Naive thymus-derived CD4-positive, alpha-beta T cell (primary cell): ENCODE measurements at regions not wholly inside any gene's neighbourhood (a gene's known extent, or its start where the extent isn't known, plus 50 kb on each side); places are given as distances from the start of the nearest gene placed in this dataset.

ENCODE experiments used
- ATAC-seq: fragments of 150-1000 bp; cut with Tn5 transposase; 2 replicates; pipeline ENCODE4 v1.10.0; 2021; ENCODE audit warnings: mild to moderate bottlenecking, moderate library complexity
- CTCF ChIA-PET: fragments of 350-600 bp; sonication (Branson Sonifier 250); formaldehyde crosslinking; loops from one replicate; lab custom pipeline; 2021; ENCODE audit warnings: antibody characterized with exemption; lab: Charles Lee
- POLR2A ChIA-PET: fragments of 350-600 bp; sonication (Branson Sonifier 250); formaldehyde crosslinking; loops from one replicate; lab custom pipeline; 2021; ENCODE audit warnings: antibody characterized with exemption, inconsistent platforms; lab: Charles Lee
- DNase-seq, 9 donors: peaks; one replicate each; pipeline versions ENCODE4 v3.0.0 to v3.0.0-alpha.2; 2020 to 2022; ENCODE audit warnings: mixed read lengths in 1 of 9
- H3K27ac ChIP-seq: one replicate; pipeline ENCODE4 v1.7.0; 2013; ENCODE audit warnings: mild to moderate bottlenecking, low read depth, low read length, moderate library complexity
- H3K27me3 ChIP-seq, 2 donors: one replicate each; pipeline ENCODE4 v1.7.0; 2013; ENCODE audit warnings: low read length in 2 of 2, mild to moderate bottlenecking in 2 of 2, moderate library complexity in 2 of 2; ENCODE audit not compliant: control insufficient read depth in 2 of 2, insufficient read depth in 2 of 2
- H3K36me3 ChIP-seq, 3 experiments: 1 replicate in 2 of 3; 2 replicates in 1 of 3; pipeline ENCODE4 v1.7.0; 2013; ENCODE audit warnings: low read length in 3 of 3, mild to moderate bottlenecking in 3 of 3, moderate library complexity in 1 of 3; ENCODE audit not compliant: insufficient read depth in 3 of 3, control insufficient read depth in 2 of 3
- H3K4me1 ChIP-seq, 2 donors: one replicate each; pipeline ENCODE4 v1.7.0; 2013; ENCODE audit warnings: low read length in 2 of 2, mild to moderate bottlenecking in 2 of 2, moderate library complexity in 1 of 2; ENCODE audit not compliant: control insufficient read depth in 2 of 2, insufficient read depth in 2 of 2
- H3K4me3 ChIP-seq: 2 replicates; pipeline ENCODE4 v1.7.0; 2013; ENCODE audit warnings: mild to moderate bottlenecking, low read length
- H3K9me3 ChIP-seq, 3 experiments: 1 replicate in 2 of 3; 2 replicates in 1 of 3; pipeline ENCODE4 v1.7.0; 2013; ENCODE audit warnings: low read length in 3 of 3; ENCODE audit not compliant: control insufficient read depth in 2 of 3
- H3K27ac Mint-ChIP-seq, 9 donors: one replicate each; pipeline ENCODE4 v1.8.0; 2020 to 2022; ENCODE audit warnings: mixed read lengths in 9 of 9, mild to moderate bottlenecking in 8 of 9, moderate library complexity in 5 of 9, inconsistent platforms in 2 of 9
- H3K27me3 Mint-ChIP-seq, 5 donors: one replicate each; pipeline ENCODE4 v1.8.0; 2021 to 2022; ENCODE audit warnings: mixed read lengths in 5 of 5, mild to moderate bottlenecking in 1 of 5
- H3K36me3 Mint-ChIP-seq, 5 donors: one replicate each; pipeline ENCODE4 v1.8.0; 2020 to 2022; ENCODE audit warnings: mixed read lengths in 5 of 5, mild to moderate bottlenecking in 3 of 5, inconsistent platforms in 1 of 5
- H3K4me1 Mint-ChIP-seq, 7 donors: one replicate each; pipeline ENCODE4 v1.8.0; 2020 to 2022; ENCODE audit warnings: mixed read lengths in 7 of 7, mild to moderate bottlenecking in 3 of 7, inconsistent platforms in 1 of 7
- H3K4me3 Mint-ChIP-seq, 10 donors: one replicate each; pipeline ENCODE4 v1.8.0; 2020 to 2022; ENCODE audit warnings: mild to moderate bottlenecking in 10 of 10, mixed read lengths in 10 of 10, moderate library complexity in 6 of 10, inconsistent platforms in 2 of 10
- H3K9me3 Mint-ChIP-seq, 11 donors: one replicate each; pipeline ENCODE4 v1.8.0; 2020 to 2022; ENCODE audit warnings: mixed read lengths in 11 of 11, mild to moderate bottlenecking in 4 of 11, inconsistent platforms in 1 of 11, moderate library complexity in 1 of 11
- intact Hi-C, 2 donors: fragments of 100-400 bp; cut with micrococcal nuclease; formaldehyde crosslinking; loops; one replicate each; pipeline ENCODE4 v1.15.1; 2023

DNA sequence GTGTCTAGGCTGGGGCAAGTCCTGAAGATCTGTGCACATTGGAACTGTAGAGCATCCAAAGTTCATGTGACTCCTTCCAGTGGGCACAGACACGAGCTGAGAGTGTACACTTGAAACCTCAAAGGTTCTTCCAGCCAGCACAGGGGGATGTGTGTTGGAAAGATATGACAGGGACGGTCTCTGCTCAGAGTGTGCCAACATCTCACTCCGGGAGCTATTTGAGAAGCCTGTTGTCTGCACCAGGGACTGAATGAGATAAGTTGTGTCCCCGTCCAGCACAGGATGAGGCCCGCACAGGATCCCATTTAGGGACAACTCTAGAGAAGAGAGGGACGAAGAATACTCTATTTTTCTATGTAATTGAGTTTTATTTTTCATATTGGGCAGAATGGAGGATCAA lies 136.3 kb downstream of the SNAPC1 start:
- POLR2A ChIA-PET: no interaction called here
- DNase-seq (no peak), ATAC-seq (no peak)
- Histone ChIP-seq H3K4me3 (no peak overlapping the region), H3K27me3 (no peaks in the 10 kb centered on the region), H3K9me3 (no peaks in the 10 kb centered on the region), H3K27ac (no peak overlapping the region), H3K4me1 (no peaks in the 10 kb centered on the region), H3K36me3 (no peaks in the 10 kb centered on the region)
- no peak overlapping the region for H3K27ac Mint-ChIP-seq
- intact Hi-C loops: no loop called here
- CTCF ChIA-PET: no interaction called here
- H3K27me3 Mint-ChIP-seq: peaks cover 0 to 28% (median 5%) of the 10 kb centered on the region in 5 donors
- H3K36me3 Mint-ChIP-seq: peaks cover 0 to 4% (median 0%) of the 10 kb centered on the region in 5 donors
- no peaks in the 10 kb centered on the region for H3K9me3 Mint-ChIP-seq
- no peak overlapping the region for H3K4me3 Mint-ChIP-seq
- peaks cover 0 to 4% (median 0%) of the 10 kb centered on the region in 7 donors for H3K4me1 Mint-ChIP-seq

DNA sequence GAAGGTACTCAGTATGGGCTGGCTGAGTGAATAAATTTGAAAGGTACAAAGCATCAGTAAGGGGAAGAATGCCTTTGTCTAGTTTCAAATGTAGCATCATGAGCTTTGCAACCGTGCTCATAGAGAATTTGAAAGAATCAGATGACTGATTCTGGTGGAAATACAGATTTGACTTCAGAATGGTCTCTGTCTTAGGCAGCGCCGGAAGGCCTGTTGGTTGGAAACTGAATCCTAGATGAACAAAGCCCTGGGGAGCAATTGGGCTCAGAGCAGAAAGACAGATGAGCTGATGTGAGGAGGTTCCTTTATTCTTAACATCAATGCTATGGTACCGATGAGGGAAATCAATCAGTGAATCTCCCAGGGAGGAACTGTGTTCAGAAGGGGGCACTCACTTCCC lies 137.3 kb downstream of the SNAPC1 start:
- CTCF ChIA-PET: interaction anchor here (0.8 kb wide), 1 partner anchor 13 kb away, joined by 3 read pairs; no protein-coding TSS in a partner anchor
- H3K4me1 Mint-ChIP-seq: peaks cover 0 to under 1% (median 0%) of the 10 kb centered on the region in 7 donors
- H3K4me3 Mint-ChIP-seq: no peak overlapping the region
- POLR2A ChIA-PET: interaction anchor here (0.7 kb wide), 1 partner anchor 1243 kb away, joined by 3 read pairs; no protein-coding TSS in a partner anchor
- H3K27me3 Mint-ChIP-seq: peaks cover 0 to 26% (median 5%) of the 10 kb centered on the region in 5 donors
- H3K27ac Mint-ChIP-seq: no peak overlapping the region
- Histone ChIP-seq H3K9me3 (no peaks in the 10 kb centered on the region), H3K27ac (no peak overlapping the region), H3K4me3 (no peak overlapping the region), H3K36me3 (no peaks in the 10 kb centered on the region), H3K27me3 (no peaks in the 10 kb centered on the region), H3K4me1 (no peaks in the 10 kb centered on the region)
- intact Hi-C loops: no loop called here
- ATAC-seq (no peak), DNase-seq (no peak)
- H3K36me3 Mint-ChIP-seq: peaks cover 0 to 4% (median 0%) of the 10 kb centered on the region in 5 donors
- no peaks in the 10 kb centered on the region for H3K9me3 Mint-ChIP-seq

DNA sequence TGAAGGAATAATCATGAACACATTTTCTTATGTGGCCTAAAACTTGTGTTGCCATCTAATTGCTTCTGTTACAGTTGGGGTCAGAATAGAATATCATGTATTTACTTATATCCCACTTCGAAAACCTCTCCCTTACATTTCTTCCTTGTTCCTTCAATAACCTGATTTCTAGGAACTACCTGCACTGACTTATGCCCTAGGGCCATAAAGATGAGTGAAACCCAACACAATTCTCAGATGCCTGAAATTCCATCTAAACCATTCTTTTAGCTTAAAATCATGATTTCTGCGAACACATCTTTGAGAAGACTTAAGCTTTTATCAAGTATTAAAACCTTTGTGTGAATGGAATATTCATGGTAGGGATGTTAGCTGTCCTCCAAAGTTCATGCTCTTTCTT lies 142.7 kb downstream of the SNAPC1 start:
- Mint-ChIP-seq H3K9me3 (no peaks in the 10 kb centered on the region), H3K27me3 (peaks cover 0 to 17% (median 11%) of the 10 kb centered on the region in 5 donors), H3K36me3 (peaks cover 0 to 4% (median 0%) of the 10 kb centered on the region in 5 donors), H3K4me1 (no peaks in the 10 kb centered on the region), H3K27ac (no peak overlapping the region), H3K4me3 (no peak overlapping the region)
- ChIA-PET POLR2A (no interaction called here), CTCF (no interaction called here)
- Histone ChIP-seq H3K27me3 (no peaks in the 10 kb centered on the region), H3K4me1 (no peaks in the 10 kb centered on the region), H3K27ac (no peak overlapping the region), H3K36me3 (no peaks in the 10 kb centered on the region), H3K4me3 (no peak overlapping the region), H3K9me3 (no peaks in the 10 kb centered on the region)
- intact Hi-C loops: no loop called here
- DNase-seq (no peak), ATAC-seq (no peak)

DNA sequence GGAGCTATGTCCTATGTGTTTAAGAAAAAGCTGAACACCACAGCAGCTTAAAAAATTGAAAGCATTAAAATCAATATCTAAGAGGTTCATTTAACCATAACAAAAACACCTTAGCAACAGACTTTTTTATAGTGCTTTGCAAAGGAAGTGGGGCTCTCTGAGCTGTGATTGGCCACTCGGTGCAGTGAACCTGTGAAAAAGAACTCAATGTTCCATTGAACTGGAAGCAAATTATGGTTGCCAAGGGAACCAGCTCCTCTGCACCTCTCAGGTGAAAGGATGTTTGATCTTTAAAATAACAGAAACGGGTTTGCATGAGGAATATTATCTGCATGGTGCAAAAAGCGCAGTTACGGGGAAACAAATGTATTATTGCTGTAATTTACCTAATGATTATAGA lies 149.4 kb downstream of the SNAPC1 start:
- Mint-ChIP-seq H3K4me3 (peak overlapping the region in 3 of 10 donors; percentile 12 to 33 (median 27)), H3K4me1 (peaks cover 0 to 16% (median 14%) of the 10 kb centered on the region in 7 donors), H3K27me3 (peaks cover 0 to 30% (median 4%) of the 10 kb centered on the region in 5 donors), H3K27ac (peak overlapping the region in 5 of 9 donors; percentile 32 to 91 (median 64)), H3K36me3 (no peaks in the 10 kb centered on the region), H3K9me3 (no peaks in the 10 kb centered on the region)
- POLR2A ChIA-PET: no interaction called here
- ATAC-seq (peak; percentile 77), DNase-seq (peak in 7 of 9 donors; percentile 36 to 73 (median 66))
- no peak overlapping the region for H3K27ac ChIP-seq
- H3K36me3 ChIP-seq: no peaks in the 10 kb centered on the region
- H3K4me3 ChIP-seq: no peak overlapping the region
- CTCF ChIA-PET: no interaction called here
- H3K9me3 ChIP-seq: no peaks in the 10 kb centered on the region
- no peaks in the 10 kb centered on the region for H3K27me3 ChIP-seq
- intact Hi-C loops: no loop called here
- no peaks in the 10 kb centered on the region for H3K4me1 ChIP-seq

DNA sequence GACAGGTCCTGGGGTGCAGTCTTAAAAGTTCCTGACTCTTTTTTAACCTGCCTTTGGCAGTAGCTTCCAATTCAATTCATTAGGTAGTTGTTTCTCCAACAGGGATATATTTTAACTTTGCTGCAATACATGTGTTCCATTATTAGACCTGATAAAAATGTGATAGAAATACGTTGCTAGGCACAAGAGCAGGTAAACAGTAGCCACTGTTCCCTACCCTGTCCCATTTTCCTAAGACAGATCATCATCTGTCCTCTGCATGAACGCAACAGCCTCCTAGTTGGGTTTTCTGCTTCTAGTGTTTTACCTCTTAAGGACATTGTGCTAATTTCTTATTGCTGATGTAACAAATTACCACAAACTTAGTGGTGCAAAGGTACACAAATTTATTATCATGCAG lies 156.8 kb downstream of the SNAPC1 start:
- H3K36me3 Mint-ChIP-seq: no peaks in the 10 kb centered on the region
- Histone ChIP-seq H3K27me3 (no peaks in the 10 kb centered on the region), H3K9me3 (no peaks in the 10 kb centered on the region), H3K27ac (no peak overlapping the region), H3K4me3 (no peak overlapping the region), H3K36me3 (no peaks in the 10 kb centered on the region), H3K4me1 (no peaks in the 10 kb centered on the region)
- DNase-seq (no peak), ATAC-seq (no peak)
- ChIA-PET POLR2A (no interaction called here), CTCF (no interaction called here)
- intact Hi-C loops: no loop called here
- H3K4me1 Mint-ChIP-seq: no peaks in the 10 kb centered on the region
- no peaks in the 10 kb centered on the region for H3K9me3 Mint-ChIP-seq
- peaks cover 15 to 41% (median 27%) of the 10 kb centered on the region in 5 donors for H3K27me3 Mint-ChIP-seq
- H3K4me3 Mint-ChIP-seq: no peak overlapping the region
- H3K27ac Mint-ChIP-seq: no peak overlapping the region

DNA sequence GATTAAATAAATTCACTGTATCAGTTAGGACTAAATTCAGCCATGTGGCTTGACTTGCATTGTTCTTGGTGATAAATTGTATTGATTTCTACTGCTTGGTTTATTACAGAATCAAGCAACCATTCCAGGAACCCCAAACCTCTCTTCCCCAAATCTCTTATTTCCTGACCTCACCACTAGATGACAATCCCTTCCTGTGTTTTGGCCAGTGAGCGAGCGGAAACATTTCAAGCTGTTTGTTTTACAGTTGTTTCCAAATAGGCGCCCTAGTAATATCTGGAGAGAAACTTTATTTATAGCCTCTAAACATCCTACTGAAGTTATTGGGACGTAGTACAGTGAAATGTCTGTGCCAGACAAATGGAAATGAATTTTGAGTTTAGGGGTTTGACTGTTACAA lies 161.1 kb downstream of the SNAPC1 start:
- ChIA-PET POLR2A (no interaction called here), CTCF (no interaction called here)
- Mint-ChIP-seq H3K36me3 (no peaks in the 10 kb centered on the region), H3K9me3 (no peaks in the 10 kb centered on the region), H3K27ac (no peak overlapping the region), H3K4me1 (peaks cover 0 to 3% (median 0%) of the 10 kb centered on the region in 7 donors), H3K4me3 (no peak overlapping the region), H3K27me3 (peaks cover 15 to 50% (median 31%) of the 10 kb centered on the region in 5 donors)
- Histone ChIP-seq H3K4me3 (no peak overlapping the region), H3K4me1 (no peaks in the 10 kb centered on the region), H3K27me3 (no peaks in the 10 kb centered on the region), H3K9me3 (no peaks in the 10 kb centered on the region), H3K36me3 (no peaks in the 10 kb centered on the region), H3K27ac (no peak overlapping the region)
- DNase-seq: no peak
- no peak for ATAC-seq
- intact Hi-C loops: no loop called here

DNA sequence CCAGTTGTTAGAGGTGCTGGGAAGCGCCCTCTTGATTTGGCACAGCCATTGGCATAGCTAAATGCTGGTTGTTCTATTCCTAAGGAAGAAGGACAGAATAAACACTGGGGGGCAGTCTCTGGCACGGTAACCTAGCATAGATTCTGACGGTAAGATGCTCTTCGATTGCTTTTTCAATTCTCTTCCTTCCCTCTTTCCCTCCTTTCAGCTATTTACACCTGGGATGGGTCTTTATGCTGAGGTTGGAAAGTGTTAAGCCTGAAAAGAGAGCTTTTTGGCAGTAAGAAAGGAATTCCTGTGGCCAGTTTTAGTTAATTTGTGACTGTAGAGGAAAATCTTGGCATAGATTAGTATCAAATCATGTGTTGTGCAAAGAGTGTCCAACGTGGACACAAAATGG lies 162.8 kb downstream of the SNAPC1 start:
- ChIA-PET POLR2A (no interaction called here), CTCF (interaction anchor here (0.7 to 1.4 kb wide), 3 partner anchors 200 to 203 kb away, joined by 4 to 7 read pairs (median 5); no protein-coding TSS in a partner anchor)
- no peak overlapping the region for H3K27ac Mint-ChIP-seq
- H3K27ac ChIP-seq: no peak overlapping the region
- no peaks in the 10 kb centered on the region for H3K36me3 ChIP-seq
- peaks cover 0 to 3% (median 0%) of the 10 kb centered on the region in 7 donors for H3K4me1 Mint-ChIP-seq
- H3K4me3 ChIP-seq: no peak overlapping the region
- intact Hi-C loops: loop anchor here in 1 of 2 donors (1.0 kb wide), 1 partner anchor 202 kb away; no protein-coding TSS in a partner anchor
- H3K4me1 ChIP-seq: no peaks in the 10 kb centered on the region
- ATAC-seq (no peak), DNase-seq (peak in 6 of 9 donors; percentile 3 to 30 (median 16))
- no peaks in the 10 kb centered on the region for H3K27me3 ChIP-seq
- H3K36me3 Mint-ChIP-seq: no peaks in the 10 kb centered on the region
- no peaks in the 10 kb centered on the region for H3K9me3 ChIP-seq
- peaks cover 13 to 47% (median 30%) of the 10 kb centered on the region in 5 donors for H3K27me3 Mint-ChIP-seq
- H3K9me3 Mint-ChIP-seq: no peaks in the 10 kb centered on the region
- no peak overlapping the region for H3K4me3 Mint-ChIP-seq
